ENCODE measurements at regions not wholly inside any gene's neighbourhood (a gene's known extent, or its start where the extent isn't known, plus 50 kb on each side); places are given as distances from the start of the nearest gene placed in this dataset.
"Not testable (repeated sequence)": the region's sequence is repeated elsewhere in the genome, so short reads cannot be mapped to it uniquely, and the experiment has no call there.

- no peak overlapping the region for H3K27ac ChIP-seq
- CTCF ChIA-PET = interaction anchor here (0.6 kb wide), 2 partner anchors 19 to 1724 kb away, joined by 3 to 6 read pairs; no protein-coding TSS in a partner anchor
- no peak for TF ChIP-seq CTCF (conservative IDR thresholded peaks at IDR 0.05; ENCODE audit: low read depth)
- POLR2A ChIA-PET (ENCODE audit: low non-redundant PET) = no interaction called here
- DNase-seq (ENCODE audit: low spot score) = no peak
Observed at GRCh38 chr15:92749946-92750345, 94.4 kb upstream of the FAM174B start.

GRCh38 chr15:92751528-92751927 is 96.0 kb upstream of the FAM174B start:
- DNase-seq (ENCODE audit: low spot score) = peak; percentile 33
- no peak overlapping the region for H3K27ac ChIP-seq
- CTCF ChIA-PET = no interaction called here
- no peak for TF ChIP-seq CTCF (conservative IDR thresholded peaks at IDR 0.05; ENCODE audit: low read depth)
- POLR2A ChIA-PET (ENCODE audit: low non-redundant PET) = no interaction called here

GRCh38 chr15:92753591-92753990 is 98.0 kb upstream of the FAM174B start:
- POLR2A ChIA-PET (ENCODE audit: low non-redundant PET) = no interaction called here
- TF ChIP-seq CTCF (conservative IDR thresholded peaks at IDR 0.05; ENCODE audit: low read depth) = no peak
- CTCF ChIA-PET = no interaction called here
- H3K27ac ChIP-seq = no peak overlapping the region
- no peak for DNase-seq (ENCODE audit: low spot score)

- CTCF ChIA-PET = interaction anchor here (0.7 kb wide), 1 partner anchor 34 kb away, joined by 3 read pairs; no protein-coding TSS in a partner anchor
Observed at GRCh38 chr15:92763459-92763858, 107.9 kb upstream of the FAM174B start.

GRCh38 chr15:92768131-92768530 is 112.6 kb upstream of the FAM174B start:
- POLR2A ChIA-PET (ENCODE audit: low non-redundant PET) = not testable (repeated sequence)

More at GRCh38 chr15:92763459-92763858, 107.9 kb upstream of the FAM174B start:
- POLR2A ChIA-PET (ENCODE audit: low non-redundant PET) = no interaction called here
- no peak for TF ChIP-seq CTCF (conservative IDR thresholded peaks at IDR 0.05; ENCODE audit: low read depth)
- no peak overlapping the region for H3K27ac ChIP-seq
- DNase-seq (ENCODE audit: low spot score) = no peak

GRCh38 chr15:92770641-92771040 is 115.1 kb upstream of the FAM174B start:
- no peak for DNase-seq (ENCODE audit: low spot score)
- CTCF ChIA-PET = no interaction called here
- no peak overlapping the region for H3K27ac ChIP-seq
- POLR2A ChIA-PET (ENCODE audit: low non-redundant PET) = no interaction called here
- TF ChIP-seq CTCF (conservative IDR thresholded peaks at IDR 0.05; ENCODE audit: low read depth) = no peak

More at GRCh38 chr15:92768131-92768530, 112.6 kb upstream of the FAM174B start:
- H3K27ac ChIP-seq; CTCF ChIA-PET; DNase-seq (ENCODE audit: low spot score): not testable (repeated sequence)

- no peak for DNase-seq (ENCODE audit: low spot score)
- H3K27ac ChIP-seq = no peak overlapping the region
- ChIA-PET POLR2A (ENCODE audit: low non-redundant PET) (interaction anchor here (0.5 kb wide), 1 partner anchor 147 kb away, joined by 3 read pairs; no protein-coding TSS in a partner anchor), CTCF (interaction anchor here (0.6 kb wide), 1 partner anchor 1950 kb away, joined by 3 read pairs; no protein-coding TSS in a partner anchor)
- no peak for TF ChIP-seq CTCF (conservative IDR thresholded peaks at IDR 0.05; ENCODE audit: low read depth)
Observed at GRCh38 chr15:92772061-92772460, 116.5 kb upstream of the FAM174B start.
